ENCODE measurements at regions not wholly inside any gene's neighbourhood (a gene's known extent, or its start where the extent isn't known, plus 50 kb on each side); places are given as distances from the start of the nearest gene placed in this dataset.

GRCh38 chr10:3848775-3849635 is 64.0 kb upstream of the KLF6 start:
- H3K36me3 ChIP-seq (ENCODE audit: control insufficient read depth, insufficient read depth, low read length): no peaks in the 10 kb centered on the region
- H3K27me3 ChIP-seq (ENCODE audit: control insufficient read depth, insufficient read depth, low read length): no peaks in the 10 kb centered on the region
- H3K27ac ChIP-seq (ENCODE audit: low read depth, low read length): no peak overlapping the region
- no CpG with 5 or more reads among the region's 4 CpGs for WGBS (ENCODE audit: insufficient coverage)
- DNase-seq (ENCODE audit: low read depth in 4 of 6, low spot score in 6 of 6): no peak
- H3K4me1 ChIP-seq (ENCODE audit: control insufficient read depth, insufficient read depth, low read length): peaks cover 4% of the 10 kb centered on the region
- no peak overlapping the region for H3K4me3 ChIP-seq (ENCODE audit: low read depth, low read length)
- H3K9me3 ChIP-seq (ENCODE audit: control insufficient read depth, insufficient read depth, low read length): no peaks in the 10 kb centered on the region

GRCh38 chr10:3848005-3848774 is 63.2 kb upstream of the KLF6 start:
- H3K36me3 ChIP-seq (ENCODE audit: control insufficient read depth, insufficient read depth, low read length): no peaks in the 10 kb centered on the region
- H3K4me3 ChIP-seq (ENCODE audit: low read depth, low read length): no peak overlapping the region
- WGBS (ENCODE audit: insufficient coverage): no CpG with 5 or more reads among the region's 6 CpGs
- no peak overlapping the region for H3K27ac ChIP-seq (ENCODE audit: low read depth, low read length)
- DNase-seq (ENCODE audit: low read depth in 4 of 6, low spot score in 6 of 6): no peak
- H3K27me3 ChIP-seq (ENCODE audit: control insufficient read depth, insufficient read depth, low read length): no peaks in the 10 kb centered on the region
- no peaks in the 10 kb centered on the region for H3K9me3 ChIP-seq (ENCODE audit: control insufficient read depth, insufficient read depth, low read length)
- H3K4me1 ChIP-seq (ENCODE audit: control insufficient read depth, insufficient read depth, low read length): peaks cover 4% of the 10 kb centered on the region

- WGBS (ENCODE audit: insufficient coverage): 86% methylated on average over 1 of the region's 3 CpGs
- no peak for DNase-seq (ENCODE audit: low read depth in 4 of 6, low spot score in 6 of 6)
- no peaks in the 10 kb centered on the region for H3K9me3 ChIP-seq (ENCODE audit: control insufficient read depth, insufficient read depth, low read length)
- no peak overlapping the region for H3K4me3 ChIP-seq (ENCODE audit: low read depth, low read length)
- H3K36me3 ChIP-seq (ENCODE audit: control insufficient read depth, insufficient read depth, low read length): no peaks in the 10 kb centered on the region
- H3K4me1 ChIP-seq (ENCODE audit: control insufficient read depth, insufficient read depth, low read length): no peaks in the 10 kb centered on the region
- H3K27me3 ChIP-seq (ENCODE audit: control insufficient read depth, insufficient read depth, low read length): no peaks in the 10 kb centered on the region
- H3K27ac ChIP-seq (ENCODE audit: low read depth, low read length): no peak overlapping the region
Measured at GRCh38 chr10:3846736-3847135, 61.7 kb upstream of the KLF6 start.

- no CpG with 5 or more reads among the region's 1 CpG for WGBS (ENCODE audit: insufficient coverage)
- Histone ChIP-seq H3K27ac (ENCODE audit: low read depth, low read length) (no peak overlapping the region), H3K4me1 (ENCODE audit: control insufficient read depth, insufficient read depth, low read length) (no peaks in the 10 kb centered on the region), H3K36me3 (ENCODE audit: control insufficient read depth, insufficient read depth, low read length) (no peaks in the 10 kb centered on the region), H3K27me3 (ENCODE audit: control insufficient read depth, insufficient read depth, low read length) (no peaks in the 10 kb centered on the region), H3K4me3 (ENCODE audit: low read depth, low read length) (no peak overlapping the region), H3K9me3 (ENCODE audit: control insufficient read depth, insufficient read depth, low read length) (no peaks in the 10 kb centered on the region)
- DNase-seq (ENCODE audit: low read depth in 4 of 6, low spot score in 6 of 6): no peak
Measured at GRCh38 chr10:3844491-3845025, 59.5 kb upstream of the KLF6 start.

GRCh38 chr10:3838460-3839437 is 53.7 kb upstream of the KLF6 start:
- 94% methylated on average over 6 of the region's 14 CpGs for WGBS (ENCODE audit: insufficient coverage)
- Histone ChIP-seq H3K27me3 (ENCODE audit: control insufficient read depth, insufficient read depth, low read length) (no peaks in the 10 kb centered on the region), H3K36me3 (ENCODE audit: control insufficient read depth, insufficient read depth, low read length) (no peaks in the 10 kb centered on the region), H3K27ac (ENCODE audit: low read depth, low read length) (no peak overlapping the region), H3K4me1 (ENCODE audit: control insufficient read depth, insufficient read depth, low read length) (no peaks in the 10 kb centered on the region), H3K4me3 (ENCODE audit: low read depth, low read length) (no peak overlapping the region), H3K9me3 (ENCODE audit: control insufficient read depth, insufficient read depth, low read length) (no peaks in the 10 kb centered on the region)
- no peak for DNase-seq (ENCODE audit: low read depth in 4 of 6, low spot score in 6 of 6)

- Histone ChIP-seq H3K27me3 (ENCODE audit: control insufficient read depth, insufficient read depth, low read length) (no peaks in the 10 kb centered on the region), H3K27ac (ENCODE audit: low read depth, low read length) (no peak overlapping the region), H3K9me3 (ENCODE audit: control insufficient read depth, insufficient read depth, low read length) (no peaks in the 10 kb centered on the region), H3K4me3 (ENCODE audit: low read depth, low read length) (no peak overlapping the region), H3K36me3 (ENCODE audit: control insufficient read depth, insufficient read depth, low read length) (no peaks in the 10 kb centered on the region), H3K4me1 (ENCODE audit: control insufficient read depth, insufficient read depth, low read length) (no peaks in the 10 kb centered on the region)
- DNase-seq (ENCODE audit: low read depth in 4 of 6, low spot score in 6 of 6): no peak
- WGBS (ENCODE audit: insufficient coverage): 81% methylated on average over 7 of the region's 9 CpGs
Measured at GRCh38 chr10:3837647-3838459, 52.8 kb upstream of the KLF6 start.

GRCh38 chr10:3836222-3836820 is 51.3 kb upstream of the KLF6 start:
- WGBS (ENCODE audit: insufficient coverage): no CpG with 5 or more reads among the region's 2 CpGs
- Histone ChIP-seq H3K4me1 (ENCODE audit: control insufficient read depth, insufficient read depth, low read length) (no peaks in the 10 kb centered on the region), H3K36me3 (ENCODE audit: control insufficient read depth, insufficient read depth, low read length) (no peaks in the 10 kb centered on the region), H3K27ac (ENCODE audit: low read depth, low read length) (no peak overlapping the region), H3K4me3 (ENCODE audit: low read depth, low read length) (no peak overlapping the region), H3K27me3 (ENCODE audit: control insufficient read depth, insufficient read depth, low read length) (no peaks in the 10 kb centered on the region), H3K9me3 (ENCODE audit: control insufficient read depth, insufficient read depth, low read length) (no peaks in the 10 kb centered on the region)
- DNase-seq (ENCODE audit: low read depth in 4 of 6, low spot score in 6 of 6): no peak

- H3K9me3 ChIP-seq (ENCODE audit: control insufficient read depth, insufficient read depth, low read length): no peaks in the 10 kb centered on the region
- H3K27ac ChIP-seq (ENCODE audit: low read depth, low read length): no peak overlapping the region
- no peaks in the 10 kb centered on the region for H3K4me1 ChIP-seq (ENCODE audit: control insufficient read depth, insufficient read depth, low read length)
- H3K4me3 ChIP-seq (ENCODE audit: low read depth, low read length): no peak overlapping the region
- no peaks in the 10 kb centered on the region for H3K36me3 ChIP-seq (ENCODE audit: control insufficient read depth, insufficient read depth, low read length)
- H3K27me3 ChIP-seq (ENCODE audit: control insufficient read depth, insufficient read depth, low read length): no peaks in the 10 kb centered on the region
- WGBS (ENCODE audit: insufficient coverage): 22% methylated on average over 1 of the region's 6 CpGs
- DNase-seq (ENCODE audit: low read depth in 4 of 6, low spot score in 6 of 6): no peak
Measured at GRCh38 chr10:3835770-3836169, 50.8 kb upstream of the KLF6 start.
